ENCODE measurements at regions not wholly inside any gene's neighbourhood (a gene's known extent, or its start where the extent isn't known, plus 50 kb on each side); places are given as distances from the start of the nearest gene placed in this dataset.

DNA sequence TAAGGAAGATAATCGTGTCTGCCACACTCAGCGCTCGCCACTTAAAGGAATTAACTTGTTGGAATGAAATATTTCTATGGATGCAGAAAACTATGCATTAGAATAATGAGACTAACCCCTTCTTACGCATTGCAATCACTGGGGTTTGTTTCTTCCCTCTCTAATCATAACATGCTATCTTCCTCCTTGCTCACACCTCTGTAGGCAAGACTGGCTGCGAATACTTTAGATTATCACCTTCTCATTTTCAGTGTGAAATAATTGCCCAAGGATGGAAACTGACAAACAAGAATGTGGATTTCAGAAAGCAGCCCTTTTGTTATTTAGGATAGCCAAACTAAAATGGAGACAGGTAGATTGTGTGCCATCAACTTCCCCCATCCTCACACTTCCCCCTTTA lies 349.4 kb downstream of the MID1IP1 start:
- DNase-seq: no peak

DNA sequence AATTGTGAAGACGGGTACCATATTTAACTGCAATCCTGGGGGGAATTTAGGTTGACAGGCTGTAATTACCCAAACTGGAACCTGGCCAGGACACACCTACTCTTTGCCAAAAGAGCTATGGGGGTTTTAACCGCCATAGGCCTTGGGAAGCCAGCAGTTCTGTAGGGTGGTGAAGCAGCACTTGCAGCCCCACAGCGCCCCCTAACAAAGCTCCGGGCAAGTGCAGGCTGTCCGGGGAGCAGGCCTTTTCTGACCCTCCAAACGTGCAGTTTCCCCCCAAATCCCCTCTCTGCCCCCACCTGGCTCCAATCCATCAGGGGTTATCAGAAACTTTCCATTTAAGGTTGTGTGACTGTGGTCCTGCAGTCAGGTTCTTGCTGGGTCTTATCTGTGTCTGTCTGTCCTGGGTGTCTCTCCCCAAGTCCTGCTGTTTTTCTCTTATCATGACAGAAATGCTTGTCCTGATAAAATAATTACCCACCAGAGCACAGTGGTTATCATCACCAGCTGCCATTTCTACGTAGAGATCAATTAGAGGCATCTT lies 350.9 kb downstream of the MID1IP1 start:
- DNase-seq: peak; percentile 42

DNA sequence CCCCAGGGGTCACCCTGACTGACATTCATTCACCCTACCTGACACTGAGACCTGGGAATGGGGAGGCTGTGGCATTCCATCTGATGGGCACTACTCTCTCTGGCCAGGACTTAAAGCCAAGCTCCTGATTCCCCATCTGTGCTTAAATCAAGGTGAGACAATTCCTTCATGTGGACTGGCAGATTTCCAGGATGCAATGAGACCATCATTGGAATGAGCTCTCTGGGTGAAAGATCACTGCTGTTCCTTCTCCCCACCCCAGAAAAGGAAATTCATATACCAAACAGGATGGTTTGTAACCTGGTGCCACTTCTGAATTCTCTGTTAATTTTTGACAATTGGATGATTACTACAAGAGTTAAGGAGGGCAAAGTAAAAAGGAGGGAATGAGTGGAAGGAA lies 354.8 kb downstream of the MID1IP1 start:
- no peak for DNase-seq

DNA sequence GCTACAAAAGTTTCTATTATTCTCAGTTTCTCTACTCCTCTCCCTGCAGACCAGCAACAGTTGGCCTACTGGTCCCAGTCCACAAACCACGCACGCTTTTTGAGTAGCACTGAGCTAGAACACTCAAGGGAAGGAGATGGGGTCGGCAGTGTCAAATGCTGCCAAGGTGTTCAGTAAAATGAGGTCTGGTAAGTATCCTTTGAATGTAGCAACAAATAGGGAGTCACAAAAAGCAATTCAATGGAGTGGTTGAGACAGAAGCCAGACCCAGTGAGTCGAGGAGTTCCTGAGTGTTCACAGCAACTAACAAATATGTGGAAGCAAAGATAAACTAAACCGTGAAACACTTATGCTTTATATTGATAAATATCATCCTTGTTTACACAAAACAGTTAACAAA lies 355.7 kb downstream of the MID1IP1 start:
- DNase-seq: no peak

DNA sequence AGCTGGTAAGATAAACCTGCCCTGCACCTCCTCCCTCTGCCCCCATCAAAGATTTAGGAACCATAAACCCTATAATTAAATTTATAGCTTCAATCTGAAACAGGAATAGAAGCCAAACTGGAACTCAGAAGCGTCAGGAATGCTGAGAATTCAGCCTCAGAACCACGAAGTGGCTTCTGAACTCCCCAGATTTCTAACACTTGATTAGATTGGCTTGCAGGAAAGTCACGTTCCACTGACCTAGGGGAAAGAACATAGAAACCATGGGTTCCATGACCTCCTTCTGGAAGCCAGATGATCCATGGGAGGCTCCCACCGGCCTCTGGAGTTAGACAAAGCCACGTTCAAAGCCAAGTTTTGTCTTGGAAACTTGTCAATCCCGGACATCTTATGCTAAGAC lies 356.5 kb downstream of the MID1IP1 start:
- DNase-seq: no peak

GRCh38 chrX:39158801-39159657 lies 357.8 kb downstream of the MID1IP1 start:
- DNase-seq: peak; percentile 92

GRCh38 chrX:39159921-39160507 lies 358.8 kb downstream of the MID1IP1 start:
- DNase-seq: peak; percentile 70

DNA sequence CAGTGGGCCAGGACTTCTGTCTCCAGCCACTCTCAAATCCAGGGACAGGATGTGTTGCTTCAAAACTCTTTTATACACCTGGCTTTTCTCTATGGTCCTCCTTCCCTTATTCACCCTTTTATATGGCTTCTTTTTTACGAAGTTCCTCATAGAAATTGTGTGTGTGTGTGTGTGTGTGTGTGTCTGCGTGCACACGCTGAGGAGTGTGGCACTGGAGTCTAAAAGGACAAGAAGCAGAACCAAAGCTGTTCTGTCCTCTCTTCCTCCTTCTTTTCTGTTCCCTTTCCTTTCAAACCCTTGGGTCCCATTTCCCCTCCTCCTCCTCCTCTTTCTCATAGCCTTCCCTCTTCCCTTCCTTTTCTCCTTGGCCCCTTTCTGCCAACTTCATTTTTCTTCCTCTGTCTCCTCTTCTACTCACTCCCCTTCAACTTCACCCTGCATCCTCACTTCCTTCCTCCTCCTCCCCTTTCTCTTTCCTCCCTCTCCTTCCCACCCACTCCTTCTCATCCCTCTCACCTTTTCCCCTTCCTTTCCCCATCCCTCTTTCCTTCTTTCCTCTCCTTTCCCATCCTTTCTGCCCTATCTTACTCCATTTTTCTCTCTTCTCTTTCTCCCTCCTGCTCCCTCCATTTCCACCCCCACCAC lies 360.5 kb downstream of the MID1IP1 start:
- peak; percentile 29 for DNase-seq

- peak; percentile 50 for DNase-seq
Measured at GRCh38 chrX:39162322-39162735, 361.1 kb downstream of the MID1IP1 start.

DNA sequence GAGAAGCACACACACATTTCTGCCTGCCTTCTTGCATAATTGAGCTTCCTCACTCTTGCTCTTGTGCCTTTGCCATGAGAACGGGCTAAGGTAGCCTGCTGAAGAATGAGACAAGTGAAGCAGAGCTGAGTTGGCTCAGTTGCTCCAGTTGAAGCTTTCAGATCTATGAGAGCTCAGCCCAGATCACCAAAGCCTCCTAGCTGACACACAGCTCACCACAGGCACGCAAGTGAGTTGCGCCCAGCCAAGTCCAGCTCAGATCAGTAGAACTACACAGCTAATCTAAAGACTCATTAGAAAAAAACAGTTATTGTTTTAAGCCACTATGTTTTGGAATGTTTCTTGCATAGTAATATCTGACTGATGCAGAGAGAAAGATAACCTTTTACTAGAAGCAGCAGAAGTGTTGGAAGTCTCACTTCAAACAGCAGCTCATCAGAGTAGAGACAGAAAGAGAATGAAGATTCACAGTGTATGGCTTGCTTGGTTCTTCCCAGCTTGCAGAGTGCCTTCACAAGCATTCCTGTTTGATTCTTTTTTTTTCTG lies 362.4 kb downstream of the MID1IP1 start:
- DNase-seq: no peak

DNA sequence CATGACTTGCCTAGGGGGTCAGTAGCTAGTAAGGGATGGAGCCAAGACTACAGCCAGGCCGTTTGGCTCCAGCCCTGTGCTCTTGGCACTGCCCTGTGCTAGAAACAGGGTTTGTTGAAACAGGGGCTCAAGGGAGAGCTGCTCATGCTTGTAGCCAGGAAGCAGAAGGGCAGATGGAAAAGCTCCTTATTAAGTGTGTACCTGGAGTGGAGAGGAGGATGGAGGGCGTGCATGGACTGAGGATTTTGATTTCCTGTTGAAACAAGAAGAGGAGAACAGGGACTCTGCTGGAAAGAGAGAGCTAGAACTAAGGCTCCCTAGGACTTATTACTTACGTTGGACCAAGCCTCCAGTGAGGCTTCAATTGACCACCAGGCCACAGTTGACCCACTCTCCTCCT lies 363.0 kb downstream of the MID1IP1 start:
- no peak for DNase-seq

GRCh38 chrX:39165185-39165584 lies 363.9 kb downstream of the MID1IP1 start:
- DNase-seq: no peak

- no peak for DNase-seq
Measured at GRCh38 chrX:39165773-39166172, 364.5 kb downstream of the MID1IP1 start.

- DNase-seq: no peak
Measured at GRCh38 chrX:39167791-39168190, 366.5 kb downstream of the MID1IP1 start.

GRCh38 chrX:39168609-39169008 lies 367.4 kb downstream of the MID1IP1 start:
- DNase-seq: no peak

- DNase-seq: peak; percentile 43
Measured at GRCh38 chrX:39169976-39170375, 368.7 kb downstream of the MID1IP1 start.

GRCh38 chrX:39170464-39170863 lies 369.2 kb downstream of the MID1IP1 start:
- no peak for DNase-seq

DNA sequence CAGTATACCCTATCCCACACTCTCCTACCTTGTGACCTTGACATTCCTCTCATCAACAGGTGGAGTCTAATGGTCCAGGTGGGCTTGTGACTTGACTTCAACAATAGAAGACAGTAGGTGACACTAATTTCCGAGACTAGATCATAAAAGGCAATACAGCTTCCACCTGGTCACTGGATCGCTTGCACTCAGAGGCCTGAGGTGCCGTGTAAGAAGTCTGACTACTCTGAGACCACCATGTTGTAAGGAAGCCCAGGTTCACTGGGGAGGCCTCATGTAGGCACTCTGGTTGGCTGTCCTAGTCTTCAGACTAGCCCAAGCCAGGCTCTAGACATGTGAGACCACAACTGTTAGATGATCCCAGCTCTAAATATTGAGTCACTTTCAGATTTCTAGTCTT lies 370.4 kb downstream of the MID1IP1 start:
- no peak for DNase-seq

GRCh38 chrX:39174241-39174771 lies 373.0 kb downstream of the MID1IP1 start:
- DNase-seq: no peak

DNA sequence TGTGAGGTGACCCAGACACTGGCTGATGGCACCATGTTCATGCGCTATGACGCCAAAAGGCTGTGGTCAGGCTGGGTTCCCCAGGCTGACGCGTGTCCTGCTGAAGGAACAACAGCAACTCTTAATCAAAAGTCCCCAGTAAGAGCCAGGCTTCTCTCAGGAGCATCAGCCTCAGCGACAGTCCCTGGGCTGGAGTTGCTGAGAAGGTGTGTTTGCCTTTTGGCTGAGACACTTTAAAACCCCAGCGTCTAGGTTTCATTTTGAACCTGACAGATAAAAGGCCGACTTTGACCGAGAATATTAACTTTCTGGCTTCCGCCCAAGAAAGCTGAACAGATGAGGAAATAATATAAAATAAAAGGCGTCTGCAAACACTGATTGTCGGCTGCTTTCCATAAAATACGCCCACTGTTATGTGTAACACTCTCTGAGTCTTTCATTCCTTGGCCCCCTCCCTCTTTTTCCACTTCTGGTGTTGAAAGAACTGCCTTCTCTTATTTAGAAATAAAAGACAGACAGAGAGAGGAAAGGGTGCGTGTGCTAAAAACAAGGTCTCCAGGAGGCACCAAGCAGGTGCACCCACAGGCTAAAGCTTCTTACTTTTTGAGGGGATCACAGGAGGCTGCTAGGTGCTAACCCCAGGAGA lies 373.6 kb downstream of the MID1IP1 start:
- peak; percentile 64 for DNase-seq

DNA sequence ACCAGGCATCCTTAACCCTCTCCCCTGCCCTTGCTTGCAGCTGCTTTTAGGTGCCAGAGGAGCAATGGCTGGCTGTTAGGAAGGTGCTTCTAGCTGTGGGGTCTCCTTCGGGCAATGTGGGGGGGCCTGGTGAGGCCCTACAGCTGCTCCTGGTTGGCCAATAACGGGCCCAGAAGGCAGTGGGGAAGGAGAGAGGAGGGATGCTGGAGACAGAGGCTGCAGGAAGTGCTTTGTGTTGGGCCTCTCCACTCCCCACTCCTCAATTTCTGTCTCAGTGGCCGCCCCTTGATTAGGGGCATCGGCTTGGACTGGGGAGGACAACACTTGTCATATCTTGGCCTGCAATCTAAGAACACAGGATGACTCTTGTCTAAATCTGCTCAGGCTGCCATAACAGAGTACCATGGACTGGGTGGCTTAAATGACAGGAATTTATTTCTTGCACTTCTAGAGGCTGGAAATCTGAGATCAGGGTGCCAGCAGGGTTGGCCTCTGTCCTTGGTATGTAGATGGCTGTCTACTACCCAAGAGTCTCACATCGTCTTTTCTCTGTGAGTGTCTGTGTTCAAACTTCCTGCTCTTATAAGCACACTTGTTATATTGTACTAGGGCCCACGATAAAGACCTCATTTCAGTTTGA lies 374.3 kb downstream of the MID1IP1 start:
- DNase-seq: no peak

- no peak for DNase-seq
Measured at GRCh38 chrX:39176105-39176504, 374.8 kb downstream of the MID1IP1 start.
